Mesothelial cell of epicardium (in vitro differentiated cells): ENCODE measurements at regions not wholly inside any gene's neighbourhood (a gene's known extent, or its start where the extent isn't known, plus 50 kb on each side); places are given as distances from the start of the nearest gene placed in this dataset.

Experiments used
- DNase-seq, 2 experiments: peaks; one replicate each; pipeline ENCODE4 v3.0.0; 2021; ENCODE audit warnings: low spot score in 2 of 2; ENCODE audit not compliant: unreplicated experiment in 2 of 2
- H3K27ac Mint-ChIP-seq: 2 replicates; pipeline ENCODE4 v1.8.0; 2021; ENCODE audit warnings: mixed read lengths
- H3K27me3 Mint-ChIP-seq: 2 replicates; pipeline ENCODE4 v1.8.0; 2021; ENCODE audit warnings: low read depth, mixed read lengths
- H3K36me3 Mint-ChIP-seq: 2 replicates; pipeline ENCODE4 v1.8.0; 2021; ENCODE audit warnings: mixed read lengths
- H3K4me1 Mint-ChIP-seq: 2 replicates; pipeline ENCODE4 v1.8.0; 2021; ENCODE audit warnings: mixed read lengths
- H3K4me3 Mint-ChIP-seq: 2 replicates; pipeline ENCODE4 v1.8.0; 2021; ENCODE audit warnings: mild to moderate bottlenecking, moderate library complexity, mixed read lengths
- H3K9me3 Mint-ChIP-seq: 2 replicates; pipeline ENCODE4 v1.8.0; 2021; ENCODE audit warnings: mixed read lengths
- CTCF ChIP-seq: fragments of 200-600 bp; sonication (generic); IDR thresholded peaks from one replicate; pipeline ENCODE4 v1.5.0; 2021; ENCODE audit warnings: antibody characterized with exemption; ENCODE audit not compliant: unreplicated experiment

DNA sequence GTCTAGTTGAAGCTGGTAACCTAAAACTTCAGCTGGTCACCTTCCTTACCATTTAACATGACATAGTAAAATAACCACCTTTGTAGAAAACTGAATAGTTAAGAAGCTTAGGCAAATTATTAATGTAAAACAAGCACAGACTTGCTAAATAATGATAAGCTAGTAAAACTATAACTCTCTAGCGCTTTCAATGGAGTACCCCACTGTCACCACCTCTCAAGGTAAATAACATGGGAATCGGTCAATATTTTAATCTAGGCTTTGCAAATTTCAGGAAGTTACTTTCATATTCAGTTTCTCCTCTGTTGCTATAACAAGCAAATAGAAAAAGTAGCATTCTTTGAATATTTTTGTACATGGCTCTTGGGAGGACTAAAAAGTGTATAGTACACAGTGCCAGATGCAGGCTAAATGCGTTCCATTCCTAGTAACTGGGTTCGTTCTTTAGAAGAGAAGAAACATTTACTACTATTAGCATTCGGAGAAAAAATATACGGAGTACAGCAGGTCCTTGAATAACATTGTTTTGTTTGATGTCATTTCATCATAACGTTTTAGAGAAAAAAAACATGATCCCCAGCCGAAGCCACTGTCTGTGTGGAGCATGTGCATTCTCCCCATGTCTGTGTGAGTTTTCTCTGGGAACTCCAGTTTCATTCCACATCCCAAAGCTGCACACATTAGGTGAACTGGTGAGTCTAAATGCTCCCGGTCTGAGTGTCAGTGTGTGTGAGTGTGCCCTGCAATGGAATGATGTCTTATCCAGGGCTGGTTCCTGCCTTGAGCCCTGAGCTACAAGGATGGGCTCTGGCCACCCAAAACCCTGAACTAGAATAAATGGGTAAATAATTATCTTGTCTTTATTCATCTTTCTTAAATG, 52.5 kb downstream of the EPRS1 start:
- no peak for DNase-seq
- H3K9me3 Mint-ChIP-seq, result no peaks in the 10 kb centered on the region
- no peaks in the 10 kb centered on the region for H3K27me3 Mint-ChIP-seq
- peak overlapping the region; percentile 50 for H3K27ac Mint-ChIP-seq
- TF ChIP-seq CTCF, result no peak
- peaks cover 4% of the 10 kb centered on the region for H3K4me1 Mint-ChIP-seq
- no peak overlapping the region for H3K4me3 Mint-ChIP-seq
- peaks cover 15% of the 10 kb centered on the region for H3K36me3 Mint-ChIP-seq

GRCh38 chr1:219991919-219992318, 54.4 kb downstream of the EPRS1 start:
- Mint-ChIP-seq H3K36me3 (peaks cover 19% of the 10 kb centered on the region), H3K4me3 (no peak overlapping the region), H3K9me3 (no peaks in the 10 kb centered on the region), H3K27me3 (no peaks in the 10 kb centered on the region), H3K27ac (no peak overlapping the region), H3K4me1 (peaks cover 4% of the 10 kb centered on the region)
- TF ChIP-seq CTCF, result no peak
- no peak for DNase-seq

- Mint-ChIP-seq H3K4me3 (no peak overlapping the region), H3K4me1 (peaks cover 4% of the 10 kb centered on the region), H3K27ac (no peak overlapping the region), H3K27me3 (no peaks in the 10 kb centered on the region), H3K36me3 (peaks cover 19% of the 10 kb centered on the region), H3K9me3 (no peaks in the 10 kb centered on the region)
- TF ChIP-seq CTCF, result no peak
- no peak for DNase-seq
Measured at GRCh38 chr1:219991511-219991810, 54.8 kb downstream of the EPRS1 start.

- no peaks in the 10 kb centered on the region for H3K27me3 Mint-ChIP-seq
- no peak overlapping the region for H3K4me3 Mint-ChIP-seq
- no peak for DNase-seq
- peaks cover 21% of the 10 kb centered on the region for H3K36me3 Mint-ChIP-seq
- peak; percentile 67 for TF ChIP-seq CTCF
- H3K4me1 Mint-ChIP-seq, result peaks cover 4% of the 10 kb centered on the region
- H3K9me3 Mint-ChIP-seq, result no peaks in the 10 kb centered on the region
- no peak overlapping the region for H3K27ac Mint-ChIP-seq
Measured at GRCh38 chr1:219990782-219991510, 55.4 kb downstream of the EPRS1 start.

DNA sequence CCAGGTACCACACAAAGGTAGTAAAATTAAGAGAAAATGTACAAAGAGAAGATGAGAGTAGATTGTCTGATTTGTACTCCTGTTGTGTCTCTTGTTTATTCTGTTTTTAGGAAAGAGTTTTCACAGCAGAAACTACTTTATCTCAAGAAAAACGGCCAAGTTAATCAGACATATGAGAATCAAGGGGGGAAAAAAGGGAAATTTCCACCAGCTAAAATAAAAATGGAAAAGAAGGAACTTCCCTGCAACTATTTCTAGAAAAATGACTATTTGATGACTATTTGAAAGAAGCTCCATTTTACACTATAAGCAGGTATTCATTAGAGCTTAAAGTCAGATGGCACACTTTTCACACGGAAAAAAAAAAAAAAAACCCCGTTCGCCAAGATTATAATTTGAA, 56.5 kb downstream of the EPRS1 start:
- DNase-seq, result no peak
- H3K36me3 Mint-ChIP-seq, result peaks cover 13% of the 10 kb centered on the region
- no peak for TF ChIP-seq CTCF
- H3K4me3 Mint-ChIP-seq, result no peak overlapping the region
- H3K4me1 Mint-ChIP-seq, result peaks cover 4% of the 10 kb centered on the region
- no peaks in the 10 kb centered on the region for H3K27me3 Mint-ChIP-seq
- no peaks in the 10 kb centered on the region for H3K9me3 Mint-ChIP-seq
- no peak overlapping the region for H3K27ac Mint-ChIP-seq
